ENCODE measurements at regions not wholly inside any gene's neighbourhood (a gene's known extent, or its start where the extent isn't known, plus 50 kb on each side); places are given as distances from the start of the nearest gene placed in this dataset.

- TF ChIP-seq CTCF (IDR thresholded peaks at IDR 0.05), result no peak
- no peak for TF ChIP-seq POLR2A (IDR thresholded peaks at IDR 0.05)
Observed at GRCh38 chr19:29337029-29337428, 124.1 kb upstream of the UQCRFS1 start.

All from right lobe of liver (tissue), 4 donors.